NB4 (cell line): ENCODE measurements at regions not wholly inside any gene's neighbourhood (a gene's known extent, or its start where the extent isn't known, plus 50 kb on each side); places are given as distances from the start of the nearest gene placed in this dataset.

Experiments
- DNase-seq: peaks from one replicate; pipeline ENCODE4 v3.0.0; 2010; ENCODE audit warnings: low read depth
- H3K4me3 ChIP-seq: one replicate; pipeline ENCODE4 v1.5.1; 2011; ENCODE audit warnings: mild to moderate bottlenecking, low read depth, low read length, moderate library complexity
- MYC ChIP-seq: IDR thresholded peaks from 2 replicates; pipeline ENCODE4 v1.6.1; 2011; ENCODE audit warnings: low read depth, low read length
- POLR2A ChIP-seq: IDR thresholded peaks from 2 replicates; pipeline ENCODE4 v1.6.1; 2011; ENCODE audit warnings: mild to moderate bottlenecking; ENCODE audit not compliant: insufficient read length; ENCODE audit errors: extremely low read depth
- TF ChIP-seq, protein P1 (sequence below): IDR thresholded peaks from one replicate; pipeline ENCODE4 v1.5.1; 2012; ENCODE audit warnings: low read depth, low read length
- TF ChIP-seq, protein P2 (sequence below): IDR thresholded peaks from 2 replicates; pipeline ENCODE4 v1.6.1; 2011; ENCODE audit warnings: low read depth, low read length

DNA sequence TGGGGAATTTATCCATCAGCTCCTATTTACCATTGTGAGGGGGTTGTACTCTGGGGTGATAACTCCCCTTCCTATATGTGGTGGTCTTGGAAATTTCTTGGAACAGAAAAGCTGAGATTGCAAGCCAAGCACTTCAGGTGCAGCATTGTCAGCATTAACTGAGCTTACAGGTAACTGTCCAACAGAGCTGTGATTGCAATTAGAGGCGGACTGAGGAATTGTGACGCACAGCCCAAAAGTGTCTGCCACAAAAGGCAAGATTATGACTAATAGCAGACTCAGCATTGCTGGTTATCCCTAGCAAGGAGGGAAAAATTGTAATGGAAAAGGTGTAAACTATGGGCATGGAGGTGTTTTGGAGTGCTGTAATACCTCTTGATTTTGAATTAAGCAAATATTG lies 126.1 kb upstream of the AGR3 start:
- TF ChIP-seq, protein P1, sequence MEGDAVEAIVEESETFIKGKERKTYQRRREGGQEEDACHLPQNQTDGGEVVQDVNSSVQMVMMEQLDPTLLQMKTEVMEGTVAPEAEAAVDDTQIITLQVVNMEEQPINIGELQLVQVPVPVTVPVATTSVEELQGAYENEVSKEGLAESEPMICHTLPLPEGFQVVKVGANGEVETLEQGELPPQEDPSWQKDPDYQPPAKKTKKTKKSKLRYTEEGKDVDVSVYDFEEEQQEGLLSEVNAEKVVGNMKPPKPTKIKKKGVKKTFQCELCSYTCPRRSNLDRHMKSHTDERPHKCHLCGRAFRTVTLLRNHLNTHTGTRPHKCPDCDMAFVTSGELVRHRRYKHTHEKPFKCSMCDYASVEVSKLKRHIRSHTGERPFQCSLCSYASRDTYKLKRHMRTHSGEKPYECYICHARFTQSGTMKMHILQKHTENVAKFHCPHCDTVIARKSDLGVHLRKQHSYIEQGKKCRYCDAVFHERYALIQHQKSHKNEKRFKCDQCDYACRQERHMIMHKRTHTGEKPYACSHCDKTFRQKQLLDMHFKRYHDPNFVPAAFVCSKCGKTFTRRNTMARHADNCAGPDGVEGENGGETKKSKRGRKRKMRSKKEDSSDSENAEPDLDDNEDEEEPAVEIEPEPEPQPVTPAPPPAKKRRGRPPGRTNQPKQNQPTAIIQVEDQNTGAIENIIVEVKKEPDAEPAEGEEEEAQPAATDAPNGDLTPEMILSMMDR: no peak
- TF ChIP-seq MYC (no peak), POLR2A (no peak)
- no peak for DNase-seq
- H3K4me3 ChIP-seq: no peak overlapping the region

DNA sequence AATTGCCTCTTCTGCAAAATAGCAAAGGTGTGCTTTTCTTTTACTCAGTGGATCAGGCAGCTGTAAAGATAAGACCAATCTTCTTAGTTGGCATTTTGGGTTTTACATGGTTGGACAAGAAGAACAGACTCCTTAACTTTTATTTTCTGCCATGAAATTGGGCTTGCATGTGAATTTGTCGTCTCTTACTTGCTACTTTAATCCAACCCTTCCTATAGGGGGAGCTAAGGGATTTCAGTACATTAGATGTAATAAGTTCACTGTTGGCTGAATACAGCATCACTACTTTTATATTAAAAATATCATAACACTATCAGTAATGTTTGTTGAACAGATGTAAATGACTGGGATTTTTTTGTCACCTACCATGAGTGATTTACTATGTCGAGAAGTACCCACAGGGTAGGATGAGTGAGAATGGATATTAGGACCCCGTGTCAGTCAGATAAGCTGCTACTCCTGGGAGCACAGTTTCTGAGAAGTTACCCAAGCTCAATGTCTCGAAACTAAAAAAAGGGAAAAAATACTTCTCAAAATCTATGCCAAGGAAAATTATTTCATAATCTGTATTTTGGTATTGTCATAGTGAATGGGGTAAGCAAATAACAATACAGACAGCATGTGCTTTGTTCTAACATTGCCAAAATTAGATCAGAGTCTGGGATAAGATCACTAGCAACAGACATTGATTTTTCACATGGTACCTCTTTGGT lies 127.4 kb upstream of the AGR3 start:
- no peak for TF ChIP-seq POLR2A
- TF ChIP-seq, protein P1: peak; percentile 37
- DNase-seq: peak; percentile 69
- no peak overlapping the region for H3K4me3 ChIP-seq

DNA sequence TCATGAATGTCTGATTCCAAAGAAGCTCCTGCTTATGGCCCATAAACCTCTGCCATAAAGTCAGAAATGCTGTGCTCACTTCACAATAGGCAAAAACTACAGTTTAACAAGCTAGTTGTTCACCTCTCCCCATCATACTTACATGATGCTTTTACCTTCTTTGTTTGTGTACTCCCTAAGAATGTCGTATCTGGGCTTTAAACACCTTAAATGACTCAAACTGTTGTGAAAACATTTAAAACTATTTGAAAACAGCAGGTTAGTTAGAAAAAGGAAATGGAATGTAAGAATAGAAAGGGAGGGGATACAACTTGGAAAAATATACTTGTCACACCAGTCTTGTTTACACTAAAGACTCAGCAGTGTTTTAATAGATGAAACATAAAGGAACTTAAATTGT lies 128.2 kb upstream of the AGR3 start:
- H3K4me3 ChIP-seq: no peak overlapping the region
- DNase-seq: no peak
- no peak for TF ChIP-seq MYC
- TF ChIP-seq, protein P2, sequence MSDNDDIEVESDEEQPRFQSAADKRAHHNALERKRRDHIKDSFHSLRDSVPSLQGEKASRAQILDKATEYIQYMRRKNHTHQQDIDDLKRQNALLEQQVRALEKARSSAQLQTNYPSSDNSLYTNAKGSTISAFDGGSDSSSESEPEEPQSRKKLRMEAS: no peak
- TF ChIP-seq, protein P1: no peak
- TF ChIP-seq POLR2A: no peak

DNA sequence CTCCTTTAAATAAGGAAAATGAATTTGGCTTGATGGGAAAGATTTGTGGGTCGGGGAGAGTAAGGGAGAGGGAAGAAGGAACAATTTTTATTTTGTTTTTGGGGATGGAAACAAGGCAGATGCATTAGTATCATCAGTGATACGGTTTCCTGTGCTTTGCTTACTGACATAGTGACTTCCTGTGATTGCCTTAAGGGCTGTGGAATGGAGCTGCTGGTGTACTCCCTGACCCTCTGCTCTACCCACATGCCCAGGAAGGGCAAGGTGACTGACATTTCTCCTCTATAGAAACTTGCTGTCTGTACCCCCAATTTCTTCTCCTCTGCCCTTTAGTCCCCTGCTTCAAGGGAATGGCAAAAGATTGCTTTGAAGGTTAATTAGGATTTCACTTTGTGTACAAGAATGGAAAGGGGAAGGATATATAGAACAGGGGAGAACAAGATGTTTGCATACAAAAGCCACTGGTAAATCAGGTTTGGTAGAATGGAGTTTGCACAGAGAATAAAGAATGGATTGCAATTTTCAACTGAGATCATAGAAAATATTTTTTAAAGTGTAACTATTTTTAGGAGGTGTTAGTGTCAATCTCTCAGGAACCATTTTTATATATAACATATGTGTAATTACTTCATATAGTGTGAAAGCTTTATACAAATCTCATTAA lies 129.0 kb upstream of the AGR3 start:
- no peak overlapping the region for H3K4me3 ChIP-seq
- TF ChIP-seq POLR2A (no peak), MYC (no peak)
- TF ChIP-seq, protein P2: no peak
- TF ChIP-seq, protein P1: no peak
- DNase-seq: no peak

DNA sequence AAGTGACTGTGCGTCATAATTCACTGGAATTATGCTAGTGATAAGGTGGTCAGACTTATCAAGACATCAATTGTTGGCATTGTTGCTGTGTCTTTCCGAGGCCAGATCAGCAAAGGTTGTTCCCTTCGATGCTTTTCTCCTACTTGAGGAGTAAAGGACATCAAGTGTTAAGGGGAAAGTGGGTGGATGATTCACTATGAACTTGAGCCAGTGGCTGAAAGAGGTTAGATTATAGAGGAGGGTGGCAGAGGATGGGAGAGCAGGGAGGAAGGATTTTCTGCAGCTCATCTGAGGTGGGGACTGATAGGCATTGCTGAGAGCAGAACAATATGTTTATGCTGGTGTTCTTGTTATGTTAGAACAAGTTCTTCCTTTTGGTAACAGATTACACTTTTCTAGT lies 131.4 kb upstream of the AGR3 start:
- no peak for TF ChIP-seq POLR2A
- no peak overlapping the region for H3K4me3 ChIP-seq
- no peak for DNase-seq

DNA sequence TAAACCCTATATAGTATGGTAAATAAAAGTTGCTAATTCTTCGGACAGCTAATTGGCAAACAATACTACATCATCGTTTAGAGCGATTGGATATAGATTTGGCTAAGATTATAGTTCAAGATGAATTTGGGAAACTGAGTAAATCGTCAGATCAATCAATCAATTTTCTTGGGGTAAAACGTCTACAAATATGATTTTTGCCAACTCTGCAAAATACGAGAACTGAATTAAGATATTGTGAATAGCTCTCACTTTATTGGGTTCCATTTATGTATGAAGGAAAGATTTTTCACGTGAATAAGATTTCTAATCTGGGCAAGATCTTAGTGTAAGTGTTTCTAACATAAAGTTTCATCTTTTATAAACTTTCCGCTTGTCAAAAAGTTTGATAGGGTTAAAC lies 132.9 kb upstream of the AGR3 start:
- DNase-seq: no peak
- TF ChIP-seq, protein P2: no peak
- TF ChIP-seq POLR2A (no peak), MYC (no peak)
- TF ChIP-seq, protein P1: no peak
- H3K4me3 ChIP-seq: no peak overlapping the region
